ENCODE measurements at regions not wholly inside any gene's neighbourhood (a gene's known extent, or its start where the extent isn't known, plus 50 kb on each side); places are given as distances from the start of the nearest gene placed in this dataset.
"Not testable (repeated sequence)": the region's sequence is repeated elsewhere in the genome, so short reads cannot be mapped to it uniquely, and the experiment has no call there.

DNA sequence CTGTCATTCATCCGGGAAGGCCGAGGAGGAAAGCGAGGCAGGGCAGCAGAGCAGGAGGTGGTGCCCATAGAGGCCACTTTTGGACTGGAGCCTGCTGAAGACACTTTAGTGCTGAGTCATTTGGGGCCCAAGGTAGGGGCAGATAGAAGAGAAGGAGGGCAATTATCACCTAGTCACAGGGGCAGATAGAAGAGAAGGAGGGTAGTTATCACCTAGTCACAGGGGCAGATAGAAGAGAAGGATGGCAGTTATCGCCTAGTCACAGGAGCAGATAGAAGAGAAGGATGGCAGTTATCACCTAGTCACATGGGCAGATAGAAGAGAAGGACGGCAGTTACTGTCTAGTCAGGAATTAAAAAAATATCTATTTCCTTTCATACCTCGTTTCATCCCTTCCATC is 1372.6 kb downstream of the FOXD4L5 start:
- not testable (repeated sequence) for DNase-seq

DNA sequence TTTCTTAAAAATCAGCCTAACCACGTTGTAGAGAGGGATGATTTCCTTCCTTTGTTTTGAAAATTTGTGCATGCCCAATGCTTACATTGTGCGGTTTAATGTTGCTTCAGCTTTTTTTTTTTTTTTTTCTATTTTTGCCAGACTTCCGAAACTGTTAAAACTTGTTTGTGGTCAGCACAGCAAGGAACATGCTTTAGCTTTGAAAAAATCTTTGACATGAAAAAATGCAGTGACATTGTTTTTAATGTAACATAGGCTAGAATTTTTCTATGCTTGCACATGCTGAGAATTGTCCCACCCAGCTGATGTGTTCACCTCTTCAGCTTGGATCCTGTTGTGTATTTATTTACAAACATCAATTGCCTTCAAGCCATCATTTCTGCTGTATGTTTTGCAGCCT is 1375.9 kb downstream of the FOXD4L5 start:
- not testable (repeated sequence) for DNase-seq

DNA sequence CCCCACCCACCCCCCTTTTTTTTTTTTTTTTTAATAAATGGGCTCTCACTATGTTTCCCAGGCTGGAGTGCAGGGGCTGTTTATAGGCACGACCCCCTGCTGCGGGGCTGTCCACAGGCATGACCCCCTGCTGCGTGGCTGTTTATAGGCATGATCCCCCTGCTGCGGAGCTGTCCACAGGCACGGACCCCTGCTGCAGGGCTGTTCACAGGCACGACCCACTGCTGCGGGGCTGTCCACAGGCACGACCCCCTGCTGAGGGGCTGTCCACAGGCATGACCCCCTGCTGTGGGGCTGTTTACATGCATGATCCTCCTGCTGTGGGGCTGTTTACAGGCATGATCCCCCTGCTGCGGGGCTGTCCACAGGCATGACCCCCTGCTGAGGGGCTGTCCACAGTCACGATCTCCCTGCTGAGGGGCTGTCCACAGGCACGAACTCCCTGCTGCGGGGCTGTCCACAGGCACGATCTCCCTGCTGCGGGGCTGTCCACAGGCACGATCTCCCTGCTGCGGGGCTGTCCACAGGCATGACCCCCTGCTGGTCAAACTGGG is 1385.3 kb downstream of the FOXD4L5 start:
- DNase-seq, result not testable (repeated sequence)

DNA sequence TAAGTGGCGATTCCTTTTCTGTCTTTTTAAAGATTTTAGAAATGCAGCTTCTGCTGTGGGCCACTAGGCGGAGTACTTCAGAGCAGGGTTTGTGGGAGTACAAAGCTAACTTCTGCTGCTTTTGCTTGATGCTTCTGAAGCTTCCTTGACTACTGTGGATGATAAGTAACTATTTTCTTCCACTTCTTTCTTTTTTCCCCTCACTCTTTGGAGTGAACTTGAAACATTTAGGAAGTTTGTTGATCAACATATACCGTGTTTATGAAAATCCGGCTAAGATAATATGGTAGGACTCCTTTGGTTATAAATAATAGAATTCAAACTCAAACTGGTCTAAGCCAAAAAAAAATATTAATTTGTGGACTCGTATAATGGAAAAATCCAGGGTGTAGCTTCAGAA is 1403.6 kb downstream of the FOXD4L5 start:
- DNase-seq, result not testable (repeated sequence)

DNA sequence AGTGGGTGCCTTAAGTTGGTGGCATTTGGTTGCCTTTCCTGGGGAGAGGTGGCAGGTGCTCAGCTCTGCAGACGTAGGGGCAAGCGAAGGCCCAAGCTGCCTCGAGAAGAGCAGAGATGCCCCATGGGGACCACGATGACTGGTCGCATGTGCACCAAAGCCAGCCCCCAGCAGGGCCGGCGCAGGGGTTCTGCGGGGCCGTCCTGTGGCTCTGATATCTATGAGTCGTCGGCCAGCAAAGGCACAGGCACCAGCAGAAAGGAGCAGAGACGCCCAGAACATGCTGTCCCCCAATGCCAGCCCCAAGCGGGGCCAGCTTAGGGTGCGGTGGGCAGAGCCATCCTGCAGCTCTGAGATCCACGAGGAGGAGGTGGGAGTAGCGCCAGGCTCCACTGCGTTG is 1408.6 kb downstream of the FOXD4L5 start:
- not testable (repeated sequence) for DNase-seq

DNA sequence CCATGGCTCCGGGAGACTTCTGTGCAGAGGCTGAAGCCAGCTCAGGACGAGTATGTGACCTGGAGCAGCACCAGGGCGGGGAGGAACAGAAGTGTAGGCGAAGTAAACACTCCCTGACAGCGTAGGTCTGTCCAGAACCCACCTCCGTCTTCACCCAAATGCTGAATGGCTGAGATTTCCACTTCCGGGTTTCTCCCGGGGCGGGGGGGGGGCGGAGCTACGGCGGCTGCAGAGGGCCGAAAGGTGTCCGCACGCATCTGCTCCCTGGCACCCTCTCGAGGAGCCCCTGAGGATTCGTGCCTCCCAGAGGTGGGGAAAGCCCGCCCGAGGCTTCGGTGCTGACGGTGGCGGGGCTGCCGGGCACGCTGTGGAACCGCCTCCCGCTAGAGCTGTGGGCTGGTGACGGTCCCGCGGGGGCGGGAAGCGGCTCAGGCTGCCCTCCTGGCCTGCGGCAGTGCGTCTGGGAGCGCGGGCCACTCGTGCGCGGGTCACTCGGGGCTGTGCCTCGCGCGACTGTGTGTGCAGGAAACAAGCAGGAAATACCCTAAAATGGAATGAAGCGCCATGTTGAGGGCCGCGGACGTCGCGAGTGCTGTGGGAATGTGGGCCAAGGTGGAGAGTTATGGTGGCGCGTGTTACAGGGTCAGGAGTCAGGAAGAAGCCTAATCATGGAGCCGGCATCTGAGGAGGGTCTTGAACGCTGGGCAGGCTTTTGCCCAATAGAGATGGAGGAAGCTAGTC is 1425.4 kb downstream of the FOXD4L5 start:
- peak; percentile 65 to 74 for DNase-seq

DNA sequence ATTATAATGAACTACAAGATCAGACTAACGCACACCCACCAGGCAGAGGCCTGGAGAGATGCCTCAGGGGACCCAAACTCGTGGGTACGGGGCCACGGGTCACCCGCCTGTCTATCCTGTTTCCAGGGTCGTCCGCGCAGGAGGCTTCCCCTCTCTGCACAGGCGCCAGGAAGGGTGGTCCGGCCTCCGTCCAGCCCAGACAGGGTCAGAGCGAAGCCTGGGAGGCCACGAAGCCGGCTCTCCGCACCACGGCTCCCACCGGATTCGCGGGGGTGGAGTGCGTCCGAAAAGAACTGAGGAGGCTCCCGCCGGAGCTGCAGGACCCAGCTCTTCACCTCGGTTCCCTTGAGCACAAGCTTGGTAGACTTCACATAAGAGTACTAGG is 1425.9 kb downstream of the FOXD4L5 start:
- DNase-seq, result not testable (repeated sequence)

DNA sequence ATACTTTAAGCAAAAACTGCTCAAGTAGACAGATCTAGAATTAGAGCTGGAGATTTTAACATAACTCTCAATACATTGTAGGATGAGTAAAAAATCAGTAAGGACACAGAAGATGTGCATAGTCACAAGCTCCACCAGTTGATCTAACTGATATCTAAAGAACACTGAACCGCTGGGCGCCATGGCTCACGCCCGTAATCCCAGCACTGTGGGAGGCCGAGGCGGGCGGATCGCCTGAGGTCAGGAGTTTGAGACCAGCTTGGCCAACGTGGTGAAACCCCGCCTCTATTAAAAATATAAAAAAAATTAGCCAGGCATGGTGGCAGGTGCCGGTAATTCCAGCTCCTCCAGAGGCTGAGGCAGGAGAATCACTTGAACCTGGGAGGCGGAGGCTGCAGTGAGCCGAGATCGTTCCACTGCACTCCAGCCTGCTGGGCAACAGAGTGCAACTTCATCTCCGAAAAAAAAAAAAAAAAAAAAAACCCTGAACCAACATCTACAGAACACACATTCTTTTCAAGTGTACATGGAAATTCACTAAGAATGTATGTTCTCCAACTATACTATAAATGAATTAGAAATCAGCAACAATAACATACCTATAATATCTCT is 1431.8 kb downstream of the FOXD4L5 start:
- not testable (repeated sequence) for DNase-seq

DNA sequence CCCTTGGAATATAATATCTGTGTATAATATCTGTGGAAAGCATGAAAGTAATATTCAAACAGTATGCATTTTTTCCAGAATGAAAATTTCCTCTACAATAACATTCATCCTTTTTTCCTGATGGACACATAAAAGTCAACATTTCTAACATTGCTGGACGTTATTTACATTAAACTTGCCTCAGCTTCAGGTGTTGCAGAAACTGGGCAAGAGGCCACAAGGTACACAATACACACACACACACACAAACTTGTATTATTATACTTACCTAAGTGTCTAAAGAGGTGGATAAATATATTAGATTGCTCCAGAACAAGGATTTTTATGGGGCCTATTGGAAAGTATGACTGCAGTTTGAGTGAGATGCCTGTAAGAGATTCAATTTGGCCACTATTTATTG is 1460.2 kb downstream of the FOXD4L5 start:
- not testable (repeated sequence) for DNase-seq

DNA sequence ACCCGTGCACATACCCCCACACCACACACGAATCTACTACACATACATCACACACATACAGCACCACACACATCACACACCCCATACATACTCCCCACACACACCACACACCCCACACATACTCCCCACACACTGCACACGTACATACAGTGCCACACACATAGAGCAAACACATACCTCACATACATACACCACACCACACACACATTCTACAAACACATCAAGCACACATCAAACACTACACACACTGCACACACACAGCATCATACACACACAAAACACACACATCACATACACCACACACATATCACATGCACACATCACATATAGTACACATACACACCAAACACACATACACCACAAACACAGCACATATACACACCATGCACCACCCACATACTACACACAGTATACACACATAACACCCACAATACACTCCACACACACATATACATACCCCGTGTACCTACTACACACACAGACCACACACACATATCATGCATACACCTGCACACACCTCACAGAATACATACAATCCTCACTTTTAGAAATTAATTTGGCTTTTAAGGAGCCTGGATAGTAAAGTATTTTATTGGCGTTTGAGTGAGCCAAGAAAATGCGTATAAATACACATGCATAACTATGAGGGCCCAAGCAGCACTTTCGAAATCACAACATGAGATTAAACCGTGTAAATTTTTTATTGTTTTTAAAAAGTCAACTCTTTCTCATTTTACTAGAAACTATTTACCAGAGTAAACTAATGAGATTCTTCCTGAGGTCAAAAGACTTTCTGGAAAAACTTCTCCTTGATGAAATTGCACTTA is 1461.4 kb downstream of the FOXD4L5 start:
- DNase-seq, result not testable (repeated sequence)

DNA sequence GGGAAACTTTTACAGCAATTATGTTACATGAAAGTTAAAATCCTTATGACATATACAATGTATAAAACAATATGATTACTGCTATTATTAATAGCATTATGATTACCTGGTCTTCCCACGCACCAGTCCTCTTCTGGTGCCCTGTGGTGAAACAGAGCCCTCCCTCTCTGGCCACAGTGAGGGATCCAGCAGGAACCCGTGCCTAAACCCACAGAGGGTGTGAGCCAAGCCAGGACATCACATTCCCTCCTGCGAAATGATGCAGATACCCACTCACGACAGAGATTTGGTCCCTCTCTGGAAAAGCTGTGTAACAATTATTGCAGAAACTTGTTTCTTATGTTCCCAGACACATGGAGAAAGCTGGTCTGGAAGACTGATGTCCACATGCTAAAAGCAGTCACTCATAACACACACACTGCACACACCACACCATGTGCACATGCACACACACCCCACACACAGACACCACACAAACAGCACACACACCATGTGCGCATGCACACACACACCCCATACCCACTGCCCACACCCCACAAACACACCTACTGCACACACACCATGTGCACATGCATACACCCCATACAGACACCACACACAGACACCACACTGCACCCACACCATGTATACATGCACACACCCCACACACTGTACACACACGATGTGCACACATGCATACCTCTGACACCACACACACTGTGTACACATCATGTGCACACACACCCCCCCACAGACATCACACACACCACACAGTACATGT is 1462.2 kb downstream of the FOXD4L5 start:
- not testable (repeated sequence) for DNase-seq

DNA sequence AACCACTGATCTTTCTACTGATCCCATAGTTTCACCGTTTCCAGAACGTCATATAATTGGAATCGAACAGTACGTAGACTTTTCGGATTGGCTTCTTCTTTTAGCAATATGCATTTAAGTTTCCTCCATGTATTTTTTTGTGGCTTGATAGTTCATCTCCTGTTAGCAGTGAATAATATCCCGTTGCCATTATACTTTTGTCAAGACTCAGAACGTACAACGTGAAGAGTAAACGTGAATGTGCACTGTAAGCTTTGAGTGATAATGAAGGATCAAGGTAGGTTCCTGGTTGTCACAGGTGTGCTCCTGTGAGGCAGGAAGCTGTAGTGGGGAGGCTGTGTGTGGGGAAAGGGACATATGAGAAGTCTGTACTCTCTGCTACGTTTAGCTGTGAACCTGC is 1463.7 kb downstream of the FOXD4L5 start:
- not testable (repeated sequence) for DNase-seq

DNA sequence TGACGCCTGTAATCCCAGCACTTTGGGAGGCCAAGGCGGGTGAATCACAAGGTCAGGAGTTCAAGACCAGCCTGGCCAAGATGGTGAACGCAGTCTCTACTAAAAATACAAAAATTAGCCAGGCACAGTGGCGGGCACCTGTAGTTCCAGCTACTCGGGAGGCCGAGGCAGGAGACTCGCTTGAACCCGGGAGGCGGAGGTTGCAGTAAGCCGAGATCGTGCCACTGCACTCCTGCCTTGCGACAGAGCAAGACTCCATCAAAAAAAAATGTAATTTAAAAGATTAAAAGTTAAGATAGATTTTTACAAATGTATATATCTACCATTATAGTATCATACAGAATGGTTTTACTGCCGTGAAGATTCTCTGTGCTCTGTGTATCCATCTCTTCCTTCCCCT is 1464.1 kb downstream of the FOXD4L5 start:
- DNase-seq, result not testable (repeated sequence)

DNA sequence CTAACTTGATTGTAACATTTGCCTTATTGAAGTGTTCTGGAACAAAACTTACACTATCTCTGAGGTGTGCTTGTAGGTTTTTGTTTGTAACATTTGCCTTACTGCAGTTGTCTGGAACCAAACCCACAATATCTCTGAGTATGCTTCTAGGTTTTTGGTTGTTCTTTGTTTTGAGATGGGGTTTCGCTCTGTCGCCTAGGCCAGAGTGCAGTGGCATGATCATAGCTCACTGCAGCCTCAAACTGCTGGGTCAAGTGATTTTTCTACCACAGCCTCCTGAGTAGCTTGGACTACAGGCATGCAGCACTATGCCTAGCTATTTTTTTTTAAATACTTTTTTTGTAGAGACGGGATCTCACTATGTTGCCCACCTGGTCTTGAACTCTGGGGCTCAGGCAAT is 1464.6 kb downstream of the FOXD4L5 start:
- not testable (repeated sequence) for DNase-seq

DNA sequence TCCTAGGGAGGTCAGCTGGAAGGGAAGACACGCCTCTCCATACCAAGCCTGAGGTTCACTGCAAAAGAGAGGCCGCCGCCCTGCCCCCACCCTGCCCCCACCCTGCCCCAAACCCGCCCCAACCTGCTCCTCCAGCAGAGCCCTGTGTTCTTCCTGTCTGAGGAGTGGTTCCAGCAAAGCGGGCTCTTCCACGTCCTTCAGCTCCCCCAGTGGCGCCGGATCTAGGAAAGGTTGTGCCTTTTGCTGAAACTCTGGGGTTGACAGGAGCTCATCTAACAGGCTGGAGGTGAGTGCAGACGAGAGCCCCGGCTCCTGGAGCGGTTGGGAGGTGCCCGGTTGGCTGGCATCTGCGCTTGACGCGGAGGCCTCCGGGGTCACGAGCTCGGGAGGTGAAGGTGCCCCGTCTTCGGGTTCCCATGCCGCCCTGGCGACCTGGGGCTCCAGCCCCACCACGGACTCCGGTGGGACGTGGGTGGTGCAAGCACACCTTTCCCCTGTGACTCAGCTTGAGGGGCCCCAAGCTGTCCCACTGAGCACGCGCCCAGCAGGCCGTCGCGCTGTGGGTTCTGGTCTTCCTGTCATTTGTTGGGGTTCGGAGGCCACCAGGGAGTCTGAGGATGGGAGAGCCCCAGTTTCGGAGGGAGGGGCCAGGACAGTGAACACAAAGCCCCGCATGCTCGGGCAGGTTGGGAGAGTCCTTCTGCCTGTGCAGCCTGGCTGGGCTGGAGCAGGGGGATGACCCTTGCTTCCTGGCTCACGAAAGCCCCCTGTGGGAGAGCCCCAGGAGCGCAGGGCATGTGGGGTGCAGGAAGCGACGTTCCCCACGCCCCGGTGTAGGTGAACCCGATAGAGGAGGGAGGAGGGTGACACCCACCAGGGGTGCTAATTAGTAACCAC is 1467.1 kb downstream of the FOXD4L5 start:
- peak; percentile 59 to 66 for DNase-seq

DNA sequence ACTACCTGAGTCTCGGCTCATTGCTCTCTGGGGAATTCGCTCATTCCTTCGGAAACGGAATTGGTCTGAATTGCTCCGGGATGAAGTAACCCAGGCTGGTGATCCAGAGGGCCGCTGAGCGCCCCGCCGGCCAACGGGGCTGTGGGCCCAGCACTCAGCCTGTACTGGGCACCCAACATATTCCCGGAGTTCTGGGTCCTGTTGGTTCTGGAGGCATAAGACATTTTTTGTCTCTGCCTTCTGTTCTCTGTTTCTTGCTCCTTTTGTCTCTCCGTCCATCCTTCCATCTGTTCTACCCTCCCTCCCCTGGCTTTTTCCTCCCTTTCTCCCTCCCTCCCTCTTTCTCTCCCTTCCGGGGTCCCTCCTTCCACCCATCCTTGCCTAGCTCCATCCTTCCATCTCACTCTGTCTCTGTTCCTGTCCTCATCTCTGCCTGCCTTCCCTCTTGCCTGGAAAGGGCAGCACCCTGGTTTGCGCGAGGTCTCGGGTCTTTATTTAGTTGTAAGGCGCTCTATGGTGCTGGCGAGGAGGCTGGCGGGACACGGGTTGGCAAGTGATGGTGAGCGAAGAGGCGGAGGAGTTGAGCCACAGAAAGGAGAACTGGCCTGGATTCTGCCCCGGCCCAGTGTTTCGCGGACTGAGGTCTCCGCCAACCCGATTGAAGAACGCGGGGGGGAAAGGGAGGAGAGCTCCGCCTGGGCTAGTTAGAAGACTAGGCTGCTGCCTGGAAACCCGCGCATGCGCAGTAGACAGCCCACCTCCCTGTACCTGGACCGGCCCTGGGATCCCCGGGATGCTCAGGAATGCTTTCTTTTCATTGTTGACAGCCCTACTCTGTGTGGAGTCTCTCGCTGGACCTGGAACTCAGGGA is 1468.0 kb downstream of the FOXD4L5 start:
- DNase-seq, result peak; percentile 68 to 69

DNA sequence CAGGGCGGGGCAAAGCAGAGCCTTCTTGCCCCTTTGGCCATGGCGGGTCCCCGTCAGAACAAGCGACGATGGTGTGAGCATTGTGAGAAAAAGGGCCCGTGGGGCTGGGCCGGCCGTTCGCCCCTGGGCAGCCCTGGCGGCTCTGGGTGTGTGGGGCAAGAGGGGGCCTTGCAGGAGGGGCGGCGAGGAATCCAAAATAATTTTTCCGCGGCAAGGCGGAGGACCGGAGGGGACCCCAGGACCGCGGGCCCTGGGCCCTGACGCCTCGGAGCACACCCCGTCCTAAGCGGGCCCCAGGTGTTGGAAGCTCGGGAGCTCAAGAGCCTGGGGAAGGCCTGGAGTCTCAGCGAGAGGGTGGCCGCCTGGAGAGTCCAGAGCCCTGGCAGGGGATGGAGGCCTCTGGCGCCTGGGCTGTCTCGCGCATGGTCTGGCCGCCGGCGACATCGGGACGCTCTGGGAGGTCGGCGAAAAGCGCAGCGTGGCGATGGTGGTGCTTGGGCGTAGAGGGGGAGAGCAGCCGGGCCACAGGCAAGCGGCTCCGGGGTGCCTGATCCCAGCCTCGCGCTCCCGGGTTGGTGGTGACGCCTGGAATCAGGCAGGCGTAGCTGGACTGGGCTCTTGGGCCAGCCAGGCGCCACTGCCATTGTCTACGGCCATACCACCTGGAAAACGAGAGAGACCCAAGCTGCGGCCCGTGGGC is 1469.9 kb downstream of the FOXD4L5 start:
- not testable (repeated sequence) for DNase-seq

DNA sequence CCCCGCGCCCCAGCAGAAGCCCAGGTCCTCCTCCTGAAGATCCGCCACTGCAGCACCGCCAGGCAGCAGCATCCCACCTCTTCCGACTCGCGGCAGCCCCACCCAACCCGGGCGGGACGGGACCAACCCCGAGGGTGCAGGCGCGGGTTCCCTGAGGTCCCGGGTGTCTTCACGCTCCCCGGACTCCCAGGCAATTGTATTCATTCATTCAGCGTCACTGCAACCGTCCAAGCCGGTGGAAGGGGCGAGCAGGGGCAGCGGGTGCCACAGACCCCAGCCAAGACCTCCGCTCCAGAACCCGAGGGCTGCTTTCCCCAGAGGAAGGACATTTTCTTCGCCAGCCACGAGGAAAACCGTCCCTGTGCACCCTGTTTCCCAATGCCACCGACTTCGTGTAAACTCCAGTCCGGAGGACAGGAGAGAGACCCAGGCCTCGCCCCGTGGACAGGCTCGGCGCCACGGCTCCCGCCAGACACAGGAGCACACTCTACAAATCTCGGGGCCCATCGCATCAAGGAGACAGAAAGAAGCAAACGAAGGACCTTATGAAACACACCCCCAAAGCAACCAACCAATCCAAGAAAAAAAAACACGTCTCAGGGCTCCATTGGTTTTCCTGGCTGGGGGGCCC is 1471.5 kb downstream of the FOXD4L5 start:
- DNase-seq, result not testable (repeated sequence)

DNA sequence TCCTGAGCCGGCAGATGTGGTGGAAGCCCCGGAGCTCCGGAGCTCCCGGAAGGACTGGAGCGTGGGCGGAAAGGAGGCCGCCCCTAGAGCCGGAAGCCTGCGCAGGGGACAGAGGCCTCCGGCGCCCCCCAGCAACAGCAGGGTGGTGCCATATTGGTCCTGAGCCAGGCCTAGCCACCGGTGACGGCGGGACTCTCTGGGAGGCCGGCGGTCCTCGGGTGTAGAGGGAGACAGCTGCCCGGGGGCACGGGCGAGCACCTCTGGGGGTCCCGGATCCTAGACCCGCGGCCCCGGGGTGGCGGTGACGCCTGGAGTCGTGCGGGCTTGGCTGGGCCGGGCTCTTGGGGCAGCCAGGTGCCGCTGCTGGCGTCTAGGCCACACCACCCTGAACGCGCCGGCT is 1472.2 kb downstream of the FOXD4L5 start:
- peak in 1 of 2 donors; percentile 14 for DNase-seq

Measured in CD4-positive, alpha-beta T cell treated with Interferon alpha-2 for 1 hour (primary cell).